Neural progenitor cell (in vitro differentiated cells): ENCODE measurements at regions not wholly inside any gene's neighbourhood (a gene's known extent, or its start where the extent isn't known, plus 50 kb on each side); places are given as distances from the start of the nearest gene placed in this dataset.
A peak's percentile ranks its signal among the peaks of the same experiment; 100 is the strongest.
"Not testable (repeated sequence)": the region's sequence is repeated elsewhere in the genome, so short reads cannot be mapped to it uniquely, and the experiment has no call there.

Experiments
- DNase-seq: peaks from one replicate; pipeline ENCODE4 v3.0.0-alpha.2; 2016; ENCODE audit warnings: low spot score
- H2AFZ ChIP-seq: fragments of 200-600 bp; sonication (generic); replicated peaks from 2 replicates; pipeline ENCODE4 v1.6.1; 2016; ENCODE audit warnings: antibody characterized with exemption
- H3F3A ChIP-seq: fragments of 200-600 bp; sonication (generic); 2 replicates; pipeline ENCODE4 v1.6.1; 2016; ENCODE audit warnings: antibody characterized with exemption, low read depth
- H3K27ac ChIP-seq: fragments of 200-600 bp; sonication (generic); 2 replicates; pipeline ENCODE4 v1.5.1; 2016; ENCODE audit warnings: mild to moderate bottlenecking
- H3K27me3 ChIP-seq: fragments of 200-600 bp; sonication (generic); 2 replicates; pipeline ENCODE4 v1.6.1; 2016; ENCODE audit warnings: mild to moderate bottlenecking, moderate library complexity
- H3K36me3 ChIP-seq: fragments of 200-600 bp; sonication (generic); 2 replicates; pipeline ENCODE4 v1.5.1; 2016
- H3K4me1 ChIP-seq: fragments of 200-600 bp; sonication (generic); 2 replicates; pipeline ENCODE4 v1.6.1; 2016; ENCODE audit warnings: mixed run types
- H3K4me2 ChIP-seq: fragments of 200-600 bp; sonication (generic); 2 replicates; pipeline ENCODE4 v1.6.1; 2016
- H3K4me3 ChIP-seq: fragments of 200-600 bp; sonication (generic); 2 replicates; pipeline ENCODE4 v1.5.1; 2016
- H3K79me2 ChIP-seq: fragments of 200-600 bp; sonication (generic); 2 replicates; pipeline ENCODE4 v1.6.1; 2016; ENCODE audit warnings: low read depth
- H3K9ac ChIP-seq: fragments of 200-600 bp; sonication (generic); 2 replicates; pipeline ENCODE4 v1.6.1; 2016
- H3K9me3 ChIP-seq: fragments of 200-600 bp; sonication (generic); 2 replicates; pipeline ENCODE4 v1.5.1; 2016; ENCODE audit warnings: low read depth
- H4K20me1 ChIP-seq: fragments of 200-600 bp; sonication (generic); 2 replicates; pipeline ENCODE4 v1.6.1; 2016; ENCODE audit warnings: low read depth
- H3K27ac Mint-ChIP-seq: 3 replicates; pipeline ENCODE4 v1.8.0; 2021; ENCODE audit warnings: mixed read lengths
- H3K27me3 Mint-ChIP-seq: 2 replicates; pipeline ENCODE4 v1.8.0; 2022; ENCODE audit warnings: low read depth, mild to moderate bottlenecking, inconsistent platforms, moderate library complexity, mixed read lengths; ENCODE audit not compliant: insufficient read depth
- H3K36me3 Mint-ChIP-seq: 3 replicates; pipeline ENCODE4 v1.8.0; 2021; ENCODE audit warnings: mixed read lengths
- H3K4me1 Mint-ChIP-seq: 3 replicates; pipeline ENCODE4 v1.8.0; 2021; ENCODE audit warnings: mixed read lengths
- H3K4me3 Mint-ChIP-seq: 3 replicates; pipeline ENCODE4 v1.8.0; 2021; ENCODE audit warnings: mild to moderate bottlenecking, moderate library complexity, mixed read lengths
- H3K9me3 Mint-ChIP-seq: 3 replicates; pipeline ENCODE4 v1.8.0; 2020; ENCODE audit warnings: mixed read lengths
- EZH2 ChIP-seq: fragments of 200-600 bp; sonication (generic); IDR thresholded peaks from 2 replicates; pipeline ENCODE4 v1.6.1; 2017; ENCODE audit warnings: antibody characterized with exemption, mild to moderate bottlenecking, moderate library complexity
- EZH2phosphoT487 ChIP-seq: fragments of 200-600 bp; sonication (generic); IDR thresholded peaks from 2 replicates; pipeline ENCODE4 v1.6.1; 2017; ENCODE audit warnings: antibody characterized with exemption
- TF ChIP-seq, protein P1 (sequence below): fragments of 200-600 bp; sonication (generic); IDR thresholded peaks from 2 replicates; pipeline ENCODE4 v1.5.1; 2017; ENCODE audit warnings: antibody characterized with exemption, mild to moderate bottlenecking

- H3F3A ChIP-seq: peaks cover 6% of the 10 kb centered on the region
- H3K79me2 ChIP-seq: no peaks in the 10 kb centered on the region
- Mint-ChIP-seq H3K9me3 (peaks cover 2% of the 10 kb centered on the region), H3K36me3 (peaks cover 8% of the 10 kb centered on the region), H3K4me1 (no peaks in the 10 kb centered on the region), H3K27ac (no peak overlapping the region), H3K4me3 (no peak overlapping the region), H3K27me3 (peaks cover 2% of the 10 kb centered on the region)
- no peak overlapping the region for H3K4me3 ChIP-seq
- no peak overlapping the region for H3K4me2 ChIP-seq
- H3K9me3 ChIP-seq: no peaks in the 10 kb centered on the region
- H3K4me1 ChIP-seq: peaks cover 9% of the 10 kb centered on the region
- DNase-seq: no peak
- H2AFZ ChIP-seq: no peak overlapping the region
- no peak overlapping the region for H3K27ac ChIP-seq
- H4K20me1 ChIP-seq: peaks cover 17% of the 10 kb centered on the region
- H3K27me3 ChIP-seq: no peaks in the 10 kb centered on the region
- H3K36me3 ChIP-seq: no peaks in the 10 kb centered on the region
- TF ChIP-seq EZH2phosphoT487: no peak
- no peak for TF ChIP-seq EZH2
- TF ChIP-seq, protein P1, sequence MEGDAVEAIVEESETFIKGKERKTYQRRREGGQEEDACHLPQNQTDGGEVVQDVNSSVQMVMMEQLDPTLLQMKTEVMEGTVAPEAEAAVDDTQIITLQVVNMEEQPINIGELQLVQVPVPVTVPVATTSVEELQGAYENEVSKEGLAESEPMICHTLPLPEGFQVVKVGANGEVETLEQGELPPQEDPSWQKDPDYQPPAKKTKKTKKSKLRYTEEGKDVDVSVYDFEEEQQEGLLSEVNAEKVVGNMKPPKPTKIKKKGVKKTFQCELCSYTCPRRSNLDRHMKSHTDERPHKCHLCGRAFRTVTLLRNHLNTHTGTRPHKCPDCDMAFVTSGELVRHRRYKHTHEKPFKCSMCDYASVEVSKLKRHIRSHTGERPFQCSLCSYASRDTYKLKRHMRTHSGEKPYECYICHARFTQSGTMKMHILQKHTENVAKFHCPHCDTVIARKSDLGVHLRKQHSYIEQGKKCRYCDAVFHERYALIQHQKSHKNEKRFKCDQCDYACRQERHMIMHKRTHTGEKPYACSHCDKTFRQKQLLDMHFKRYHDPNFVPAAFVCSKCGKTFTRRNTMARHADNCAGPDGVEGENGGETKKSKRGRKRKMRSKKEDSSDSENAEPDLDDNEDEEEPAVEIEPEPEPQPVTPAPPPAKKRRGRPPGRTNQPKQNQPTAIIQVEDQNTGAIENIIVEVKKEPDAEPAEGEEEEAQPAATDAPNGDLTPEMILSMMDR: no peak
- H3K9ac ChIP-seq: no peak overlapping the region
Measured at GRCh38 chr7:29651477-29651876, 87.8 kb downstream of the PRR15 start.

DNA sequence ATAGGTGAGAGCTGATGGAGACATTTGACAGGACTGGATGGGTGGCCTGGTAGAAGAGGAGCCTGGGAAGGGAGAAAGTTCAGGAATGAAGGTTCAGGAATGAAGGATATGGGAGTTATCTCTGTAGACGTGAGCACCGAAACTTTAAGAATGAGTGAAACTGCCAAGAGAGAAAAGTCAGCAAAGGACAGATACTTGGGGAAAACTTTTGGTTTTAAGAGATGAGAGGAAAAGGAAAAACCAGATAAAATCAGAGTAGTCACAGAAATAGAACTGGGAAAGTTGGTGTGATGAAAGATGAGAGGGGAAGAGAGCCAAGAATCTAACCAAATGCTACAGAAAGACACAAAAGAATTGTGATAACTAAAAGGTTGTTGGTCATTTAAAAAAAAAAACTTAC lies 88.9 kb downstream of the PRR15 start:
- H3K9ac ChIP-seq: no peak overlapping the region
- peaks cover 2% of the 10 kb centered on the region for H3K9me3 Mint-ChIP-seq
- peaks cover 2% of the 10 kb centered on the region for H3K27me3 Mint-ChIP-seq
- no peaks in the 10 kb centered on the region for H3K27me3 ChIP-seq
- no peak overlapping the region for H3K27ac ChIP-seq
- no peak overlapping the region for H2AFZ ChIP-seq
- H3K36me3 ChIP-seq: no peaks in the 10 kb centered on the region
- H3K4me1 ChIP-seq: peaks cover 9% of the 10 kb centered on the region
- H3K4me3 ChIP-seq: no peak overlapping the region
- no peak overlapping the region for H3K27ac Mint-ChIP-seq
- no peak for DNase-seq
- H3F3A ChIP-seq: peaks cover 6% of the 10 kb centered on the region
- no peaks in the 10 kb centered on the region for H3K9me3 ChIP-seq
- H3K36me3 Mint-ChIP-seq: peaks cover 6% of the 10 kb centered on the region
- H3K79me2 ChIP-seq: no peaks in the 10 kb centered on the region
- H3K4me1 Mint-ChIP-seq: no peaks in the 10 kb centered on the region
- H3K4me2 ChIP-seq: no peak overlapping the region
- peaks cover 17% of the 10 kb centered on the region for H4K20me1 ChIP-seq
- no peak overlapping the region for H3K4me3 Mint-ChIP-seq
- TF ChIP-seq EZH2phosphoT487 (no peak), EZH2 (no peak)
- TF ChIP-seq, protein P1: no peak

- not testable (repeated sequence) for H3K4me3 Mint-ChIP-seq, H3K27me3 Mint-ChIP-seq, H3K27me3 ChIP-seq, H3K9ac ChIP-seq, H3K4me1 ChIP-seq, H3K27ac ChIP-seq, H3F3A ChIP-seq, H3K27ac Mint-ChIP-seq, H3K4me1 Mint-ChIP-seq, H3K36me3 ChIP-seq, H2AFZ ChIP-seq, H3K36me3 Mint-ChIP-seq, H3K9me3 ChIP-seq, H3K79me2 ChIP-seq, H3K4me3 ChIP-seq, H3K9me3 Mint-ChIP-seq
- peak overlapping the region; percentile 51 for H3K4me2 ChIP-seq
- H4K20me1 ChIP-seq: peaks cover 17% of the 10 kb centered on the region
- DNase-seq: peak; percentile 65
Measured at GRCh38 chr7:29654340-29654739, 90.7 kb downstream of the PRR15 start.

- H3K9me3 Mint-ChIP-seq: no peaks in the 10 kb centered on the region
- H3K4me1 Mint-ChIP-seq: no peaks in the 10 kb centered on the region
- H3F3A ChIP-seq: peaks cover 6% of the 10 kb centered on the region
- no peak overlapping the region for H3K4me3 Mint-ChIP-seq
- TF ChIP-seq EZH2 (no peak), EZH2phosphoT487 (no peak)
- TF ChIP-seq, protein P1: no peak
- peaks cover 9% of the 10 kb centered on the region for H3K4me1 ChIP-seq
- no peaks in the 10 kb centered on the region for H3K36me3 Mint-ChIP-seq
- peaks cover 17% of the 10 kb centered on the region for H4K20me1 ChIP-seq
- no peak overlapping the region for H2AFZ ChIP-seq
- H3K4me3 ChIP-seq: no peak overlapping the region
- H3K79me2 ChIP-seq: no peaks in the 10 kb centered on the region
- no peaks in the 10 kb centered on the region for H3K9me3 ChIP-seq
- no peak overlapping the region for H3K27ac Mint-ChIP-seq
- H3K4me2 ChIP-seq: no peak overlapping the region
- no peaks in the 10 kb centered on the region for H3K36me3 ChIP-seq
- no peaks in the 10 kb centered on the region for H3K27me3 Mint-ChIP-seq
- no peak overlapping the region for H3K9ac ChIP-seq
- H3K27ac ChIP-seq: no peak overlapping the region
- no peaks in the 10 kb centered on the region for H3K27me3 ChIP-seq
- no peak for DNase-seq
Measured at GRCh38 chr7:29657288-29657687, 93.7 kb downstream of the PRR15 start.
